ENCODE measurements at regions not wholly inside any gene's neighbourhood (a gene's known extent, or its start where the extent isn't known, plus 50 kb on each side); places are given as distances from the start of the nearest gene placed in this dataset.

GRCh38 chr13:106723036-106723435 lies 155.1 kb upstream of the ARGLU1 start:
- POLR2A ChIA-PET, result no interaction called here
- Mint-ChIP-seq H3K27me3 (ENCODE audit: low read depth) (no peaks in the 10 kb centered on the region), H3K27ac (no peak overlapping the region), H3K4me1 (peaks cover 29% of the 10 kb centered on the region), H3K36me3 (peaks cover 6% of the 10 kb centered on the region; the same call in 1 of the 2 replicates), H3K9me3 (peaks cover 19% of the 10 kb centered on the region), H3K4me3 (no peak overlapping the region)
- DNase-seq (ENCODE audit: low spot score) (no peak), ATAC-seq (no peak)
- TF ChIP-seq NFE2L1 (CRISPR knock-in tag; IDR thresholded peaks at IDR 0.05) (no peak), ZNF232 (CRISPR knock-in tag; IDR thresholded peaks at IDR 0.05) (no peak), CBFB (CRISPR knock-in tag; IDR thresholded peaks at IDR 0.05; ENCODE audit: low read depth) (no peak), E2F1 (CRISPR knock-in tag; IDR thresholded peaks at IDR 0.05) (no peak), ZSCAN18 (CRISPR knock-in tag; IDR thresholded peaks at IDR 0.05) (no peak), AFF4 (CRISPR knock-in tag; IDR thresholded peaks at IDR 0.05; ENCODE audit: borderline replicate concordance) (no peak)
- CTCF ChIA-PET, result interaction anchor here (1.4 kb wide), 1 partner anchor 33 kb away, joined by 4 read pairs; no protein-coding TSS in a partner anchor

- Mint-ChIP-seq H3K4me1 (peaks cover 29% of the 10 kb centered on the region), H3K27me3 (ENCODE audit: low read depth) (no peaks in the 10 kb centered on the region), H3K36me3 (peaks cover 6% of the 10 kb centered on the region; the same call in 1 of the 2 replicates), H3K4me3 (no peak overlapping the region), H3K9me3 (peaks cover 24% of the 10 kb centered on the region), H3K27ac (no peak overlapping the region)
- ChIA-PET POLR2A (no interaction called here), CTCF (interaction anchor here (1.4 kb wide), 1 partner anchor 34 kb away, joined by 4 read pairs; no protein-coding TSS in a partner anchor)
- DNase-seq (ENCODE audit: low spot score) (no peak), ATAC-seq (no peak)
- TF ChIP-seq PREB (CRISPR knock-in tag; IDR thresholded peaks at IDR 0.05; ENCODE audit: borderline replicate concordance) (no peak), CREM (CRISPR knock-in tag; IDR thresholded peaks at IDR 0.05) (no peak), TCF7 (CRISPR knock-in tag; IDR thresholded peaks at IDR 0.05; ENCODE audit: low read depth) (no peak), CTCF (IDR thresholded peaks at IDR 0.05) (no peak), EMX1 (CRISPR knock-in tag; IDR thresholded peaks at IDR 0.05) (no peak), ATF6 (CRISPR knock-in tag; IDR thresholded peaks at IDR 0.05) (no peak), FOXP1 (CRISPR knock-in tag; IDR thresholded peaks at IDR 0.05; ENCODE audit: borderline replicate concordance) (no peak), ZNF671 (CRISPR knock-in tag; IDR thresholded peaks at IDR 0.05) (no peak), NR3C1 (CRISPR knock-in tag; conservative IDR thresholded peaks at IDR 0.05; ENCODE audit: low read depth) (no peak), IRF2 (CRISPR knock-in tag; IDR thresholded peaks at IDR 0.05; ENCODE audit: borderline replicate concordance, low read depth) (no peak), ZNF396 (CRISPR knock-in tag; IDR thresholded peaks at IDR 0.05; ENCODE audit: borderline replicate concordance) (no peak), HMGXB4 (CRISPR knock-in tag; IDR thresholded peaks at IDR 0.05) (no peak)
These were observed 154.7 kb upstream of the ARGLU1 start for GRCh38 chr13:106722620-106723019.
